Nephron (organoid): ENCODE measurements at regions not wholly inside any gene's neighbourhood (a gene's known extent, or its start where the extent isn't known, plus 50 kb on each side); places are given as distances from the start of the nearest gene placed in this dataset.

Experiments used
- H3K27ac Mint-ChIP-seq, 3 experiments: 2 replicates each; pipeline ENCODE4 v1.8.0; 2020; ENCODE audit warnings: mixed read lengths in 3 of 3, mild to moderate bottlenecking in 2 of 3, moderate library complexity in 1 of 3
- H3K27me3 Mint-ChIP-seq: 2 replicates; pipeline ENCODE4 v1.8.0; 2021; ENCODE audit warnings: low read depth, mild to moderate bottlenecking, moderate library complexity, mixed read lengths
- H3K36me3 Mint-ChIP-seq: 2 replicates; pipeline ENCODE4 v1.8.0; 2020; ENCODE audit warnings: low read depth, mixed read lengths
- H3K4me1 Mint-ChIP-seq: 2 replicates; pipeline ENCODE4 v1.8.0; 2020; ENCODE audit warnings: mixed read lengths
- H3K4me3 Mint-ChIP-seq, 3 experiments: 2 replicates each; pipeline ENCODE4 v1.8.0; 2020; ENCODE audit warnings: mild to moderate bottlenecking in 3 of 3, mixed read lengths in 3 of 3, moderate library complexity in 2 of 3
- H3K9me3 Mint-ChIP-seq: 2 replicates; pipeline ENCODE4 v1.8.0; 2020; ENCODE audit warnings: mixed read lengths
- CTCF ChIP-seq, 3 experiments: fragments of 200-600 bp; sonication (generic); IDR thresholded peaks; one replicate each; pipeline ENCODE4 v1.5.0; 2021; ENCODE audit warnings: antibody characterized with exemption in 3 of 3; ENCODE audit not compliant: unreplicated experiment in 3 of 3

GRCh38 chr18:47531717-47532116, 280.3 kb upstream of the SKOR2 start:
- H3K27ac Mint-ChIP-seq: no peak overlapping the region
- H3K4me1 Mint-ChIP-seq: no peaks in the 10 kb centered on the region
- no peaks in the 10 kb centered on the region for H3K9me3 Mint-ChIP-seq
- H3K27me3 Mint-ChIP-seq: peaks cover 21% of the 10 kb centered on the region
- no peaks in the 10 kb centered on the region for H3K36me3 Mint-ChIP-seq
- H3K4me3 Mint-ChIP-seq: no peak overlapping the region
- no peak for TF ChIP-seq CTCF (IDR thresholded peaks at IDR 0.05; ENCODE audit: unreplicated experiment in 3 of 3)

GRCh38 chr18:47530695-47531094, 279.2 kb upstream of the SKOR2 start:
- Mint-ChIP-seq H3K27ac (no peak overlapping the region), H3K4me3 (no peak overlapping the region), H3K4me1 (no peaks in the 10 kb centered on the region), H3K36me3 (no peaks in the 10 kb centered on the region), H3K9me3 (no peaks in the 10 kb centered on the region), H3K27me3 (peaks cover 21% of the 10 kb centered on the region)
- no peak for TF ChIP-seq CTCF (IDR thresholded peaks at IDR 0.05; ENCODE audit: unreplicated experiment in 3 of 3)

DNA sequence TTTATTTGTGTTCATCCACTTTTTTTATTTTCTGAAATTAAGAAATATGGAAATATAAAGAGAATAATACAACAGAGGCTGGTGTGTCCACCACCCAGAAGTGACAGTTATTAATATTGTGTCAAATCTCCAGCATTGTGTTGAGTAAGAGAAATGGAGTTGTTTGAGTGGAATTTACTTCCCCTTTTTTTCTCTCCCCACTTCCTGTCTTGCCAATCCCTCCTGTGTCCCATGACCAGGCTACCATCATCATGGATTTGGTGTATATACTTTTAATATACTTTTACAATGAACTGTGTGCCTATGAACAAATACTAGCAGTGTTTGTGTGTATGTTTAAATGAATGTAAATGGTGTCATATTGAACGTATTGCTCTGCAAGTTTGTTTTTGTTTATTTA, 276.9 kb upstream of the SKOR2 start:
- Mint-ChIP-seq H3K27ac (no peak overlapping the region), H3K9me3 (no peaks in the 10 kb centered on the region), H3K4me1 (no peaks in the 10 kb centered on the region), H3K36me3 (no peaks in the 10 kb centered on the region), H3K4me3 (no peak overlapping the region), H3K27me3 (peaks cover 18% of the 10 kb centered on the region)
- no peak for TF ChIP-seq CTCF (IDR thresholded peaks at IDR 0.05; ENCODE audit: unreplicated experiment in 3 of 3)

GRCh38 chr18:47526147-47526546, 274.7 kb upstream of the SKOR2 start:
- H3K27ac Mint-ChIP-seq: no peak overlapping the region
- no peaks in the 10 kb centered on the region for H3K36me3 Mint-ChIP-seq
- H3K4me3 Mint-ChIP-seq: no peak overlapping the region
- TF ChIP-seq CTCF (IDR thresholded peaks at IDR 0.05; ENCODE audit: unreplicated experiment in 3 of 3): no peak
- peaks cover 19% of the 10 kb centered on the region for H3K27me3 Mint-ChIP-seq
- no peaks in the 10 kb centered on the region for H3K9me3 Mint-ChIP-seq
- H3K4me1 Mint-ChIP-seq: no peaks in the 10 kb centered on the region

DNA sequence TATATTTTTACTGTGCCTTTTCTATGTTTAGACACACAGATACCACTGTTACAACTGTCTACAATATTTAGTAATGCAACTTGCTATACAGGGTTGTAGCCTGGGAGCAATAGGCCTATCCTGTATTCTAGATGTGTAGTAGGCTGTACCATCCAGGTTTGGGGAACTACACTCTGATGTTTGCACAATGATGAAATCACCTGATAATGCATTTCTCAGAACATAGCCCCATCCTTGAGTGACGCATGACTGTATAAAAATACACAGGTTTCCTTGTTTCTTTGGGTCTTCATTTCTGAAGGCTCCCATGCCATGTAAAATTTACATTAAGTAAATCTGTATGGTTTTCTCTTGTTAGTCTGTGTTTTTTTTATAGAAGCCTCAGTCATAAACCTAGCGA, 270.9 kb upstream of the SKOR2 start:
- Mint-ChIP-seq H3K9me3 (no peaks in the 10 kb centered on the region), H3K27me3 (peaks cover 4% of the 10 kb centered on the region), H3K36me3 (no peaks in the 10 kb centered on the region), H3K4me1 (no peaks in the 10 kb centered on the region), H3K4me3 (no peak overlapping the region), H3K27ac (no peak overlapping the region)
- no peak for TF ChIP-seq CTCF (IDR thresholded peaks at IDR 0.05; ENCODE audit: unreplicated experiment in 3 of 3)

GRCh38 chr18:47520263-47520662, 268.8 kb upstream of the SKOR2 start:
- H3K27ac Mint-ChIP-seq: no peak overlapping the region
- H3K4me1 Mint-ChIP-seq: no peaks in the 10 kb centered on the region
- peaks cover 4% of the 10 kb centered on the region for H3K27me3 Mint-ChIP-seq
- no peaks in the 10 kb centered on the region for H3K36me3 Mint-ChIP-seq
- H3K9me3 Mint-ChIP-seq: no peaks in the 10 kb centered on the region
- no peak for TF ChIP-seq CTCF (IDR thresholded peaks at IDR 0.05; ENCODE audit: unreplicated experiment in 3 of 3)
- no peak overlapping the region for H3K4me3 Mint-ChIP-seq
